GM18867 (cell line): ENCODE measurements at regions not wholly inside any gene's neighbourhood (a gene's known extent, or its start where the extent isn't known, plus 50 kb on each side); places are given as distances from the start of the nearest gene placed in this dataset.

Experiments
- ATAC-seq: cut with Tn5 transposase; IDR thresholded peaks from one replicate; pipeline ENCODE4 v1.9.1; 2021; ENCODE audit warnings: mild to moderate bottlenecking, moderate library complexity; ENCODE audit not compliant: unreplicated experiment

DNA sequence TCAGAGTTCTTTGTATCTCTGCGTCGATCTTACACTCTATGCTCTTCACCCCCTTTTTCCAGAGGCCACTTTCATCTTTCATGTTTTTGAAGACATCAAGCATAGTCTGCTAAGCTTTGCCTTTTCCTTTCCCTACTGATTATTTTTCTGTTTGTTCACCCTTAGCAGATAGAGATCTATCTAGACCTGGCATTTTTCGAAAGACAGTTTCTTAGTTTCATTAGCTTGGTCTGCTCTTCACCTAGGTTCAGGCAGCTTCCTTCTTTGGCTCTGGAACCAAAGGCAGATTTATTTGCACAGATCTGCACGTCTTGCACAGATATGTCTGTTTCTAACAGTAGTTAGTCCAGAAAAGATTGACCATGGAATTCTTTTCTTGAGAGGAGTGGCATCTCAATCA, 122.7 kb upstream of the HS3ST5 start:
- no peak for ATAC-seq

DNA sequence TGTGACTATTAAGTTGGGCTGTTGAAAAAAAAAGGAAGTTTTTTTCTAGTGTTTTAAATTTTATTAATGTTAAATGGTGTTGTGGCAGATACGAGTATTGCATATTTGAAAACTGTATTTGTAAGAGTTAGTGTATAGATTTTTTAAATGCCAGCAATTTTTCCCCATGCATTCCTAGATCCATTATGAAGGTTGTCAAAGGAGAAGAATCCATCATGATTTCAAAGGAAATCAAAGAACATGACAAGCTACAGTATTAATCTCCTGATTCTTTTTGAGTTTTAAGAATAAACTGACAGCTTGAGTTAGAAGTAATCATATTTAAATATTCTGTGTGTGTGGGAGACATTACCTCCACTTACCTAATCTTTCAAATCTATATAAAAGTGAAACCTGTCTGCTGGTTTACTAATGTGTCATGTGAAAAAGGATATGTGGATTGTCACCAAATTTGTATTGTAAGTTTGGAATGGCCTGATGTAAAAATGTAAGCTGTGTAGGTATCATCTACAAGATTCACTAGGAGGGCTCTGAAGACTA, 111.0 kb upstream of the HS3ST5 start:
- no peak for ATAC-seq

DNA sequence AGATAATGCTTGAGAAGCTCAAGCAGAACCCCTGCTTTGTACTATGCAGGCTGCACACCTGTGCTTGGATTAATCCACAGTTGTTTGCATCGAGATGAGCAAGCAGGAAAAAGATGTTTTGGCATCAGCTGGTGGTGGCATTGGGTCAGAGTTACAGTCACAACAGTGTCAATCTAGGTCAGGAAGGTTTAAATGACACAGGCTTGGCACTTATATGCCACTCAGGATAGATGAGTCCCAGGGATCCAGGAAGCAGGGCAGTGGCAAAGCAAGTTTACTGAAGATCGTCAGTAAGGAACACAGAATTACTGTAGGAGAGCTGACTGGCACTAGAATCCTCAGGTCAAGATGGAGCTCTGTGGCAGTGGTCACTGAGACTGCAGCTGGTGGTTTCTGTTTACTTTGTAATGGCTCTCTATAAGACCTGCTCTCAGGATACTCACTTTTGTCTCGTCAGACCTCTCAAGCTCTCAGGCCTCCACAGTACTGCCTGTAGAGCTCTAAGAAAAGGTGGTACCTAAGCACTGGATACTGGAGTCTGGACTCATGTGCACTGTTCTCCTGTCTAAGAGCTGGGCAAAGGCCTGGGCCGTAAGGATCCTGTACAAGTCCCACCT, 110.1 kb upstream of the HS3ST5 start:
- peak; percentile 79 for ATAC-seq

DNA sequence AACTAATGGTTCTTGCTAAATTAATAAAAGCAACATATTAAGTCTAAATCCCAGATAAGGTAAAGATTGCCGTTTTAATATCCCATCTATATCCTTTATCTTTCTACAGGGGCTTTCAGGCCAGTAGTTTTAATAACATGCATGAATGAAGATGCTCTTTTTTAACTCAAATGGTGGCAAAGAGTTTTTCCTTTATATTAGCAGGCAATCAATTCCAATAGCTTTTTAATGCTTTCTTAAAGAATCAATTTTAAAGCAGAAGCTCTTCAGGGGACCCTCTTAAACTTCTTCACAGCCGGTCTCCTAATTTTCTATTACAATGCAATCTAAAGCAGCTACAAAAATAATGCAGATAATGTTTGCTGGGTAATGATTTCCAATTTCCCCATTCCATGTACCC, 107.8 kb upstream of the HS3ST5 start:
- no peak for ATAC-seq

DNA sequence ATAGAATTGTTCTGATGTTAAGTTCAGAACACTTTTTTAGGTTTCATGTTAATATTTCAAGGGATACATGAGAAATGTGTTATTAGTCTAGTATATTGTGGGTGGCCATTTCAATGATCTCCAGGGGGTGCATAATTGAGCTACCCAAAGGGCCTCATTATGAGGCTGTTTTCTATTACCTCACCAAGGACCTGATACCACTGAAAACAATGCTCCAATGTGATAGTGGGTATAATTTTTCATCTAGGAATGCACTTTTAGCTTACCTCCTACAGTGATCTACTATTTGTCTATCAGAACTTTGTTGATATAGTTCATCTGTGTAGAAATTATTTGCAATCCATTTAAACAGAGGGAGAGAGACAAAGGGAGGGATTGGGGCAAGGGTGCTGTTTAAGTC, 106.8 kb upstream of the HS3ST5 start:
- ATAC-seq, result no peak

DNA sequence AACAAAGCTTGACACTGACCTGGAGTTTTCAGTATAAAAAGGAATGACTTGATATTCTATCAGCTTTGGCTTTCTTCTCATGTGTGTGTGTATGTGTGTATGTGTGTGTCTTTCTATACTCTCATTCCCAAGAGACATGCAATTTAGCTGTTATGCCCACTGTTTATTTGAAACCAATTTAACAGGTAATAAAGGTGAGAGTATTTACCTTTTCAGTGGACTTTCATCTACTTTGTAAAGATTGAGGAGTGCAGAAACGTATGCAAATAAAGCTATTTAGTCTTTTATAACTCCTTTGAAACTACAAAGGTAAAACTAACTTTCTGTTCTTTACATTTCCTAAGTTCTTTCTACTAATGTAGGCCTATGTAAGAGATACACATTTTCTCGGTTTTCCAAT, 103.5 kb upstream of the HS3ST5 start:
- ATAC-seq, result no peak

DNA sequence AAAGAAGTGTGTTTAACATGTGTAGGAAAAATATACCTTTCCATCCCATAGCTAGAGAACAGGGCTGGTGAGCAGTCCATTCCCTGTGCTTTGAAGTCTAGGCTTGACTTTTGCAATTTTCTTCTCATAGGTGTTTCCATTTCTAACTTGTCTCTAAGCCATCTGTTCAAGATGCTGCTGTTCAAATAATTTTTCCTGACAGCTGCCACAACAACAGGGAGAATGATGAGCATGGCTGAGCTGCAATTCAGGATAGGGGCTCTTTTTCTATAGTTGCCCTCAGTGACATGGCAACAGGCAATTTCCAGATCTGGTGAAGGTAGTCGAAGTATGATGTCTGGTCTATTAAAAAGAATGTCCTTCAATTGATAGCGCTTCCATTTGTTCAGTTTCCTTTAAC, 103.0 kb upstream of the HS3ST5 start:
- ATAC-seq, result no peak

DNA sequence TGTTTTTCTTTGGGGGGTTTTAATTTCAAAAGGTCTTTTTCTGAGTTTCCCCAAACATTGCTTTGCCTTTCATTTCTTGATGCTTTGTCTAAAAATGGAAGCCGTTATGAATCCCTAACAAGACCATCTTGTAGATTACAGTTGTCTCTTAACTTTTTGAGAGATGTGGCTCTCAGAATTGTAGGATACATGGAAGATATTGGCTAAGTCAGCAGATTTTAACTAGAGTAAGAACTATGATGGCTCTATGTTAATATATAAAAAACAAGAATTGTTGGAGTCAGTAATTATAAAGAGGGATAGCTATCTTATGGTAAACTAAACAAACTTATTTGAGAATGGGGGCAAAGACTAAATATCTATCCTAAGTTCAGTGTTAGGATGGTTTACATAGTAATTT, 96.6 kb upstream of the HS3ST5 start:
- no peak for ATAC-seq

DNA sequence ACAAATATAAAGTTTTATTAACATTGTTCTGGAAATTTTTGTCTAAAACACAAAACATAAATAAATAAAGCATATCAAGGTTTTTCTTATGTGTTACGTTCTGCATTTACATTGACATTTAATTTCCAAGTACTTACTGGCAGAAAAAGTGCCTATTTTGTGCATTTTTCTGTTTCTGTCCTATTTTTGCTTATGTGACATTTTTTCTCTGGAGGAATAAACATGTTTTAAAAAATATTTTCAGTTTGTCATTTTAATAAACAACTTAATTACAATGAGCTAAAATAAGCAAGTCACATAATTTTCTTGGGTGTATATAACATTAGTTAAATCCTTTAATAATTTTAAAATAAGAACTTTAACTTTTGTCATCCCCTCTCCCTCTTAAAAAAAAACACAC, 94.4 kb upstream of the HS3ST5 start:
- no peak for ATAC-seq

DNA sequence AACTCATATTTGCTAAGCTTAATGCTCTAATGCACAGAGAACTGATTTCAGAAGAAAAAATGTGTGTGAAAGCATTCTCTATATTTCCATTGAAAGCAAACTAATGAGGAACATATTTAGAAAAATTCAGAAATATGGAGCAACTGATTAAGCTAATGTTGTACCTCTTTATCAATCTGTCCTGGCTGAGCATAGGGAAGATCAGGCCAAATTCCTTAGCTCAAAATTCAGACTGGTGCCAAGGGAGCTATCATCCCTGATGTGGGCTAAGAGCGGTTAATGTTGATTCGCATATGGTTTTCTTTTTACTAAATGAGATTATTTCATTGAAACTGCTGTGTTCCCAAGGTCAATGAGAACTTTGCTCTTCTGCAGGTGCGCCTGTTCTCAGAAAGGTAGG, 93.9 kb upstream of the HS3ST5 start:
- ATAC-seq, result no peak

DNA sequence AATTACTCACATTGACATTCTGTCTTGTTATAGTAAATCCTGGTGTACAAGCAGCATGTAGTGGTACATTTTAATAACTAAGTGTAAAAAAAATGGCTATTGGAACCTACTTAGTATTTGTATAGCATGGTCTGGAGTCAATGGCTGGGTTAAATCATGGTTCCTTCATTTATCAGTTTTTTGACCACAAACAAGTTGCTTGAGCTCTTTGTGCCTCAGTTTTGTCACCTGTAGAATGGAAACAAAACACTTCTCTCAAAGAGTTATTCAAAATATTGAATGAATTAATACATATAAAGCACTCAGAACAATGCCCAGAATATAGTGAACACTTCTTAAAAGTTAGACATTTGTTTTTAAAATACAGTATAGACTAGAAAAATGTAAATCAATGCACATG, 93.2 kb upstream of the HS3ST5 start:
- ATAC-seq, result no peak

DNA sequence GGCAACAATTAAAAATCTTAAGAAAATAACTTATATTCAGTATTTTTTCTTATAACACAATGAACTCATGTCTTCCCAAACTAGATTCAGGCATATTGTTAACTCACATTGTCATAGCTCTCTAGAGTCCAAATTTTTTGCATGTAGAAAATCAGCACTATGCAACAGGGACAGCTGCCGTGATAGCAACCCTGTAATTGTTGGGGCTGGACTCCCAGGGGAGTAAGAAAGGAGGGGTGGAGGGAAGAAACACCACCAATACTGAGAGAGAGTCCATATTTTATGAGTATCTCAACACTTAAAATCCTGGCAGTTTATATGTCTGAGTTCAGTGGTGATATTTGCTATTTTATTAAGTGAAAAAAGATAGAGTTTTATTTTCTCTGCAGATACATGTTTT, 89.6 kb upstream of the HS3ST5 start:
- ATAC-seq, result no peak

DNA sequence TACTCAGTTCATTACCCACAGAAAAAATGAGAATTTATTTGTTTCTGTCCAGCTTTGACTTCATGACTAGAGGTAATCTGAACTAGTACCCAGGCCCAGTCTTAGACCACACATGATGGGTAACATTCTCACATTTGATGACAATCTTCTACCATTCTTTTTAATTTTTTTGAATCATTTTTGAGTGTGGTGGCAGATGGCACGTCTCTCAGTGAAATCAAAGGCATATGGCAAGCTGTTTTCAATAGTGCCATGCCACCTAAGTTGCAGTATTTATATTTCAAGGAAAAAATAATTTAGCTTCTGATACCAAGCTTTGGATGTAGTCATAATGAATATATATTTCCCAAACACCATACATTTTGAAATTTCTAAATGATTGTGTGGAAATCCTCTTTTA, 88.8 kb upstream of the HS3ST5 start:
- ATAC-seq, result no peak

DNA sequence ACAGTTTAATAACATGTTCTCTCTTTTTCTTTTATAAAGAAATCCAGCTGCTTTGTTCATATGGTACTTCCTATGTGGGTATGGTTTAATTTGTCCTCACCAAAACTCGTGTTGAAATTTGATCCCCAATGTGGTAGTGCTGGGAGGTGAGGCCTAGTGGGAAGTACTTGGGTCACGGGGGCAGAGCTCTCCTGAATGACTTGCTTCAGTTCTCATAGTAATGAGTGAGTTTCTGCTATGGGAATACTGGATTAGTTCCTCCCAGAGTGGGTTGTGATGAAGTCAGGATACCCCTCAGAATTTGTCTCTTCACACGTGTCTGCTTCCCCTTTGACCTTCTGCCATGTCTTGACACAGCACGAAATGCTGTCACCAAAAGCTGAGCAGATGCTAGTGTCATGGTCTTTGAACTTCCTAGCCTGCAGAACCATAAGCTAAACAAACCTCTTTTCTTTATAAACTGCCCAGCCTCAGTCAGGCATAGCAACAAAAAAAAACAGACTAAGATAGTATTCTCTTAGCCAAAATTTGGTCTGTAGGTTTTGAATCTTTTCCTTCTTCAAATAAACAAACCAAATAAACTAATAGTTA, 87.8 kb upstream of the HS3ST5 start:
- no peak for ATAC-seq

DNA sequence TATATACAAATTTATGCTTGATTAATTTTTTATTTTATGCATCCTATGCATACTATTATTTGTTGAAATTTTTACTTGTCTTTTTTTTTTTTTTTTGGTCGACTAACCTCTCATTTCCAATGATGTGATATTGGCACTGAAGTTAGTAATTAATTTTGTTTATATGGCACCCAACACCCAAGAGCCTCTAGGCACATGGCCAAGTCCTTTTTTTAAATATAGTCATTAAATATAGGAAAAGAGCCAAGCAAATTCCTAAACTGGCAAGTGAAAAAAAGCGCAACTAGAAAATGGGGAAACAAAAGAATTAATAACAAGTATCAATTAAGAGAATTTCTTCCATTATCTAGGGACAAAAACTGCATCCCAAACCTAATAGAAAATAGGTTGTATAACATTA, 85.5 kb upstream of the HS3ST5 start:
- no peak for ATAC-seq

DNA sequence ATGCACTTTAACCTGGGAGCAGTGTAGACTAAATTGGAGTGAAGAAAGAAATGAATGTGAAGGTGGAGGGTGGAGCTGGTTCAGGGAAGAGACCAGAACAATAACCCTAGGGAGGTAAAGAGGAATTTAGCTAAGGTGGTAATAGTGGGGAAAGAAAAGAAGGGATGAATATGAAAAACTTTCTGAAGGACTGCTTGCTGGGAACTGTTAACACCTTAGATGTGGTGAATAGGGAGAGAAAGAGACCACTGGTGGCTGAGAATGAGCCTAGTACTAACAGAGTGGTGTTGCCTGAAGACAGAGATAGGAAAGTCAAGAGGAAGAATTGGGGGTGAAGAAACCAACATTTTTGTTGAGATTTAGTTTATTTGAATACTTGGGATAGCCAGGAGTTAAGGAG, 78.4 kb upstream of the HS3ST5 start:
- ATAC-seq, result no peak

DNA sequence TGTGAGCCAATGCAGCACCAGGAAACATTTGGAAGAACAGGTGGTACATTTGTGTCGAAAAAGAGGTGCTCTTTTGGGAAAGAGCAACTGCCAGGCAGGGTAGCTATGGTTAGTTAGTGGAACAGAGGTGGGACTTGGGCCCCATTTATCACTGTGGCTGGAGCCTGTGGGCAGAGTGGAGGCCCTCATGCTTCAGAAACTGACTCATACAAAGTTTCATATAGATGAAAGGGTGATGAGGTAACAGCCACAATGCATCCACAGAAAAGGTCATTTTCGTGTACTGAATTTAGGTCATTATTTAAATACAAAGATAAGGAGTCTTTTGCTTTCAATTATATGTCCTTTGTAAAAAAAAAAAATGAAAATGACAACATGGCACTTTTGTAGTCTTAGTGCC, 76.4 kb upstream of the HS3ST5 start:
- ATAC-seq, result peak; percentile 100

DNA sequence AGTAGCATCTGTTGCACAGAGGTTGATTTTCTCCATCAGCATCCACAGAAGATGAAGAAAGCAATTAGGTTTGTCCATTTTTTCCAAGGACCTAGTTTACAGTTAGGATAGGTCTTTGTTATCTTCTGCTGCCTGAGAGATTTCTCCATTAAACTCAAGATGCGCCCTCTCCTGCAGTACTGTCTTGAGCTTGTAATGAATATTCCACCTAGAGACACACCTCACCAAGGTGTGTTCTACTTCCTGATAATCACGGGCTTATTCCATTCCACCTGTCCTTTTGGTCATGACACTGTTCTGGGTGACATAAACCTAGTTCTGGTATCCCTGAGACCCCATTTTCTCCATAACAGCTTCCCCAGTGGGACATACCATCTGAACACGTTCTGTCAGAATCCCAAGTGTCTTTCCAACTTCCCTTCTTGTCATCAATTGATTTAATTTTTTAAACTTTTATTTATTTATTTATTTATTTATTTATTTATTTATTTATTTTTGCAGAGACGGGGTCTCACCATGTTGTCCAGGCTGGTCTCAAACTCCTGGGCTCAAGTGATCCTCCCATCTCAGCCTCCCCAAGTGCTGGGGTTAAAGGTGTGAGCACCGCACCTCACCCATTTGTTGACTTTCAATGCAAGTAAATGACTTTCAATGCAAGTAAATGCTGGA, 75.6 kb upstream of the HS3ST5 start:
- ATAC-seq, result no peak

DNA sequence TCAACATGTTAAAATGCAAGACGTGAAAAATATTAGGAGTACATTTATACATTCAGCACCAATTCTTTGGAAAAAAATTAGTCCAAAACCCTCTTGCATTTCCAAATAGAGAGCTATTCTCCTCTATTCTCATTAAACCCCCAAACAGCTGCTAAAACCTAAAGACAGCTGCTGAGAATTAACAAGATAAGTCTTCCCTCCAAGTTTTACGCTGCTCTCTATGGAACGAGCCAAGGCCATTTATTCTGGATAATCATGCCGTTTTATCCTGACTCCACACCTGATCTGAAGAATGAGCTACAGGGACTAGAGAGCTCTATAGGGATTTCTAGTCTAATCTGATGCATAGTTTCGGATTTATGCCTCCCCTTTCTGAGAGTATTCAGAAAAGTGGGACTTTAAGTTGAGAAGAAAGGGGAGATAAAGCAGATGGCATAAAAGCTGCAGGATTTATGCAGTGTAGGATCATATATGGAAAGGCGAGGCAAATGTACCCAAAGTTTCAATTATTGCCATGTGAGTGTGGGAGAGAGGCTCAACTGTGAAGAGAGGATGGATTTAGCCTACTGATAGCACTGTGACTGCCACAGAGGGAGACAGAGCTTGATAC, 64.7 kb upstream of the HS3ST5 start:
- no peak for ATAC-seq

DNA sequence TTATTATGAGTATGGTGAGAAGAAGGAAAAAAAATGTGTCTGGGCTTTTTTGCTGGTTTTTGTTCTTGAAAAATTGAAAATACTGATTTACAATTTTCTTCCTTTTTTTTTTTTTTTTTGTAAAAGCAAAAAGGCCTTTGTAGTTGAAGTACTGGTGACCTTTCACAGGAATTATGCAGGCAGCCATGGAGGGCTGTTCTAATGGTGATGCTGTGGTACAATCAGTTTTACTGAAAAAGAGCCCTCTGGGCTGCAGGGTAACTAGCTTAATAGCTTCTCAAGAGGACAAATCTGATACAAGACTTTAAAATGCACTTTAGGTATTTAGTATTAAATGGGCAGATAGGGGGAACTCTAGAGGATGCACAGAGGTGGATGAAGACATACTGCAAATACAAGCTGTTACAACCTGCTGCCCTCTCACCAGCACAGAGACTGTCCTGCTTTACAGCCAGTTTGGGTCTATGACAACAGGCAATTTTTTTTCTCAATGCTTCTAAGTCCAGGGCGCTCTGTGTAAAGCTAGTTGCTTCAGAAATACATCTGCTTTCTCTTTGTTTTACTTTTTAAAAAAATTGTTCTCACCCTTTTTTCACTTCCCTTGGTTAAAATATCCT, 61.6 kb upstream of the HS3ST5 start:
- no peak for ATAC-seq

DNA sequence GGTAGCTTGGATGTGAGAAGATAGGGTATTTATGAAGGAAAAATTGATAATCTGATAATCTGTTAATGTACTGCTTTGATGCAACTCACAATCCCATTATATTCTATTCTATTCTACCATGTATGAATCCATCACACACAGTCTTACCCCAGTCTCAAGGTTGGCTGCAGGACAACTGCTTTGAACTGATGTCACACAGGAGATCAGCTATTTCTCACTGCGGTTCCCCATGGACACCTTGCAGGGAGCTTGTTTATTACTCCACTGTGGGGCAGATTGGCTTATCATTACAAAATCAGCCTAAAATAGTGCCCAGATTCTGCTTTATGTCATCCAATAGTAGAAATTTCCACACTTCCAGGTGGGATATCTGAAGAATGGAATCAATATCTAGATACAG, 61.0 kb upstream of the HS3ST5 start:
- ATAC-seq, result no peak

DNA sequence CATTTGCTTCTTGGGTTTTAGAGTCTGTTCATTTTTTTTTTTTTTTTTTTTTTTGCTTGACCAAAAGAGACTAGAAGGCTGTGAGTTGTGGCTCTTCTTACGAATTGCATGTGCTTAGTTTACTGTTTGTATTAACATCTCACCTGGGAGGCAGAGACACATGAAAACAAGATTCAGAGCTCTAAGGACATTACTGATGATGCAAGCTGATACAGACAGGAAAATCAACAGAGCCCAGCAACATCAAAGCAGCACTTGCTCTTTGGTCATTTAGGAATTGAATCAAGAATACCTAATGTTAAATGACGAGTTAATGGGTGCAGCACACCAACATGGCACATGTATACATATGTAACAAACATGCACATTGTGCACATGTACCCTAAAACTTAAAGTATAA, 55.7 kb upstream of the HS3ST5 start:
- ATAC-seq, result no peak
